ENCODE measurements at regions not wholly inside any gene's neighbourhood (a gene's known extent, or its start where the extent isn't known, plus 50 kb on each side); places are given as distances from the start of the nearest gene placed in this dataset. TPM values are rescaled to one million over a fixed set of nuclear protein-coding genes. Genes with fewer than 3 reads are reported as not detected.

GRCh38 chr21:35113064-35113463 is 64.0 kb upstream of the RUNX1 start:
- DNase-seq, result no peak

GRCh38 chr21:35111321-35111930 is 62.3 kb upstream of the RUNX1 start:
- DNase-seq, result no peak

- DNase-seq, result no peak
Measured at GRCh38 chr21:35108887-35109286, 59.8 kb upstream of the RUNX1 start.

GRCh38 chr21:35107520-35107919 is 58.4 kb upstream of the RUNX1 start:
- DNase-seq, result no peak

- no peak for DNase-seq
Measured at GRCh38 chr21:35106246-35106835, 57.2 kb upstream of the RUNX1 start.

GRCh38 chr21:35102488-35103371 is 53.6 kb upstream of the RUNX1 start:
- no peak for DNase-seq

- DNase-seq, result no peak
Measured at GRCh38 chr21:35100349-35100811, 51.3 kb upstream of the RUNX1 start.

- no peak for DNase-seq
Measured at GRCh38 chr21:35099310-35099709, 50.2 kb upstream of the RUNX1 start.

Small RNAs in the stretch of these regions (small RNA-seq; reads per million reads assigned to genes)
- gene EZH2P1 (not detected), gene MIR802 (not detected)

Measured in occipital lobe (tissue), 2 donors.